ENCODE measurements at regions not wholly inside any gene's neighbourhood (a gene's known extent, or its start where the extent isn't known, plus 50 kb on each side); places are given as distances from the start of the nearest gene placed in this dataset.

DNA sequence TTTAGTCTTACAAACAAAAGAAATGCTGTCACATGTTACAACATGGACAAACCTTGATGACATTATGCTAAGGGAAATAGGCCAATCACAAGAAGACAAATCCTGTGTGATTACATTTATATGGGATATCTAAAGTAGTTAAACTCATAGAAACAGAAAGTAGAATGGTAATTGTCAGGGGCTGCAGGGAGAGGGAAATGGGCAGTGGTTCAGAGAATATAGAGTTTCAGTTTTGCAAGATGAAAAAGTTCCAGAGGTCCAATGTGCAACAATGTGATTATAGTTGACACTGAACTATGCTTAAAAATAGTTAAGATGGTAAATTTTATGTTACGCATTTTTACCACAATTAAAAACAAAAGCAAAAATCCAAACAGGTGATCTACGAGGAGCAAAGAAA lies 265.5 kb downstream of the NDUFS4 start:
- TF ChIP-seq, protein P1, sequence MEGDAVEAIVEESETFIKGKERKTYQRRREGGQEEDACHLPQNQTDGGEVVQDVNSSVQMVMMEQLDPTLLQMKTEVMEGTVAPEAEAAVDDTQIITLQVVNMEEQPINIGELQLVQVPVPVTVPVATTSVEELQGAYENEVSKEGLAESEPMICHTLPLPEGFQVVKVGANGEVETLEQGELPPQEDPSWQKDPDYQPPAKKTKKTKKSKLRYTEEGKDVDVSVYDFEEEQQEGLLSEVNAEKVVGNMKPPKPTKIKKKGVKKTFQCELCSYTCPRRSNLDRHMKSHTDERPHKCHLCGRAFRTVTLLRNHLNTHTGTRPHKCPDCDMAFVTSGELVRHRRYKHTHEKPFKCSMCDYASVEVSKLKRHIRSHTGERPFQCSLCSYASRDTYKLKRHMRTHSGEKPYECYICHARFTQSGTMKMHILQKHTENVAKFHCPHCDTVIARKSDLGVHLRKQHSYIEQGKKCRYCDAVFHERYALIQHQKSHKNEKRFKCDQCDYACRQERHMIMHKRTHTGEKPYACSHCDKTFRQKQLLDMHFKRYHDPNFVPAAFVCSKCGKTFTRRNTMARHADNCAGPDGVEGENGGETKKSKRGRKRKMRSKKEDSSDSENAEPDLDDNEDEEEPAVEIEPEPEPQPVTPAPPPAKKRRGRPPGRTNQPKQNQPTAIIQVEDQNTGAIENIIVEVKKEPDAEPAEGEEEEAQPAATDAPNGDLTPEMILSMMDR (IDR thresholded peaks at IDR 0.05; ENCODE audit: low read depth, low read length) = no peak
- DNase-seq (ENCODE audit: extremely low read depth, low read depth) = no peak

DNA sequence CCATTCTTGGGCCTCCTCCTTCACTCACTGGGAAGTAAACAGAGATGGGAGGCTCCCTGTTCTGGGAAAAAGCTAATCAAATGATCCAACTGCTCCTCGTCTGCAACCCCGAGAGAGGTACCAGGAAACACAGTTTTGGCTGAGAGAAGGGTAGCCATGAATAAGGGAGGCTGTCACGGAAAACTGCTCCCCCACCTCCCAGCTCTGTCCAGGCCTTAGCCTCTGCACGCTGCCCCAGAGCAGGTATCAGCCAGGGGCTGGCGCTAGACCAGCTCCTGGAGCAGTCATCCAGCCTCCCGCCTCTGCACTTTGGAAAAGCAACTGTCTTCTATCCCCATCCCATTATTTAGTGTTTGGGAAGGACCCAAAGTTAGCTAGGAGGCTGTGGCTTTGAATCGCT lies 266.1 kb downstream of the NDUFS4 start:
- no peak for DNase-seq (ENCODE audit: extremely low read depth, low read depth)
- TF ChIP-seq, protein P1 (IDR thresholded peaks at IDR 0.05; ENCODE audit: low read depth, low read length) = no peak

DNA sequence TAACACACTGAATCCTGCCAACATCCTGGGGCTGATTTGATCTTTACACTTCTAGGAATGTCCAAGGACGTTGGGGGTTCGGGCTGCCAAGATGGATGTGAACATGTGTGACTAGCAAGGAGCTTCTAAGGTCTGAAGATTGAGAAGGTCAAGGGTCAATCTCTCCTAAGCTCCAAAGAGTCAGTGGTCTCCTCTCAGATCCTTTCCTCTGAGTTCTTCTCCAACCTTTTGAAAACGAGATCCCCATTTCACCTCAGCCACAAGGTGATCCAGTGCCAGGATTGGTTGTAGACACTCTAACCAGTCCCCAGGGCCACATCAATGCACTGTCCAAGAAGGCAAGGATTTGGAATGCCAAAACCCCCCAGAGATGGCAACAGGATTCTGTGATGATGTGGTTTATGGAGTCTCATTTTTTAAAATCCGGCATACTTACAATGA lies 266.8 kb downstream of the NDUFS4 start:
- DNase-seq (ENCODE audit: extremely low read depth, low read depth) = no peak
- TF ChIP-seq, protein P1 (IDR thresholded peaks at IDR 0.05; ENCODE audit: low read depth, low read length) = no peak

DNA sequence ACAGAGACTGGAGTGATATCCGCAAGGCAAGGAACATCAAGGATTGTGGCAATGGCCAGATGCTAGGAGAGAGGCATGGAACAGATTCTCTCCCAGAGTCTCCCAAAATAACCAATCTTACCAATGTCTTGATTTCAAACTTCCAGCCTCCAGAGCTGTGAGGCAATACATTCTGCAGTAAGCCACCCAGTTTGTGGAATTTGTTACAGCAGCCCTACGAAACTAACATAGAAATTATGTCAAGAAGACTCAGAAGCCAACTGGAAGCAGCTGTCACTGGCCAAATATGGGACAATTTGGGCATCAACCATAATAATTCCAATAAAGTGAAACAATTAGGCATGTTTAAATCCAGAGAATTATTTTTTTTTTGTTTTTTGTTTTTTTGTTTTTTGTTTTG lies 271.1 kb downstream of the NDUFS4 start:
- TF ChIP-seq, protein P1 (IDR thresholded peaks at IDR 0.05; ENCODE audit: low read depth, low read length) = no peak
- no peak for DNase-seq (ENCODE audit: extremely low read depth, low read depth)
